Mammary epithelial cell (primary cell): ENCODE measurements at regions not wholly inside any gene's neighbourhood (a gene's known extent, or its start where the extent isn't known, plus 50 kb on each side); places are given as distances from the start of the nearest gene placed in this dataset.

Experiments used
- EZH2 ChIP-seq: IDR thresholded peaks from 2 replicates; pipeline ENCODE4 v1.6.1; 2012; ENCODE audit warnings: low read length, inconsistent platforms, borderline replicate concordance
- TF ChIP-seq, protein P1 (sequence below), 2 donors: IDR thresholded peaks in 1 of 2; conservative IDR thresholded peaks in 1 of 2; 2 replicates each; pipeline ENCODE4 v1.5.1; 2011 to 2012; ENCODE audit warnings: inconsistent platforms in 2 of 2, low read length in 2 of 2, mild to moderate bottlenecking in 2 of 2, control low read depth in 1 of 2, low read depth in 1 of 2; ENCODE audit not compliant: insufficient read depth in 1 of 2; ENCODE audit errors: extremely low read depth in 1 of 2

DNA sequence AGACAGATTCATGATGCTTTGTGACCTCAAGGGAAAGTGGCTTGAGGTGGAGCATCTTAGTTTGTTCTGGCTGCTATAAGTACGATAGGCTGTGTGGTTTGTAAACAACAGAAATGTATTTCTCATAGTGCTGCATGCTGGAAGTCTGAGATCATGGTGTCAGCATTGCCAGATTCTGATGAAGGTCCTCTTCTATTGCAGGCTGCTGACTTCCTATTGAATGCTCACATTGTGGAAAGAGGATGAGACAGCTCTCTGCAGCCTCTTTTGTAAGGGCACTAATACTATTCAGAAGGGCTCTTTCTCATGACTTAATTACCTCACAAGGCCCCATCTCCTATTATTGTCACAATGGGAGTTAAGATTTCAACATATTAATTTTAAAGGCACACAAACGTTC, 1674.0 kb upstream of the PCDH7 start:
- TF ChIP-seq, protein P1, sequence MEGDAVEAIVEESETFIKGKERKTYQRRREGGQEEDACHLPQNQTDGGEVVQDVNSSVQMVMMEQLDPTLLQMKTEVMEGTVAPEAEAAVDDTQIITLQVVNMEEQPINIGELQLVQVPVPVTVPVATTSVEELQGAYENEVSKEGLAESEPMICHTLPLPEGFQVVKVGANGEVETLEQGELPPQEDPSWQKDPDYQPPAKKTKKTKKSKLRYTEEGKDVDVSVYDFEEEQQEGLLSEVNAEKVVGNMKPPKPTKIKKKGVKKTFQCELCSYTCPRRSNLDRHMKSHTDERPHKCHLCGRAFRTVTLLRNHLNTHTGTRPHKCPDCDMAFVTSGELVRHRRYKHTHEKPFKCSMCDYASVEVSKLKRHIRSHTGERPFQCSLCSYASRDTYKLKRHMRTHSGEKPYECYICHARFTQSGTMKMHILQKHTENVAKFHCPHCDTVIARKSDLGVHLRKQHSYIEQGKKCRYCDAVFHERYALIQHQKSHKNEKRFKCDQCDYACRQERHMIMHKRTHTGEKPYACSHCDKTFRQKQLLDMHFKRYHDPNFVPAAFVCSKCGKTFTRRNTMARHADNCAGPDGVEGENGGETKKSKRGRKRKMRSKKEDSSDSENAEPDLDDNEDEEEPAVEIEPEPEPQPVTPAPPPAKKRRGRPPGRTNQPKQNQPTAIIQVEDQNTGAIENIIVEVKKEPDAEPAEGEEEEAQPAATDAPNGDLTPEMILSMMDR (conservative IDR thresholded peaks at IDR 0.05 in 1 of 2, IDR thresholded peaks at IDR 0.05 in 1 of 2; ENCODE audit: extremely low read depth in 1 of 2, insufficient read depth in 1 of 2, low read depth in 1 of 2, low read length in 2 of 2) = no peak
- TF ChIP-seq EZH2 = no peak
